GM04504 (cell line): ENCODE measurements at regions not wholly inside any gene's neighbourhood (a gene's known extent, or its start where the extent isn't known, plus 50 kb on each side); places are given as distances from the start of the nearest gene placed in this dataset.
A peak's percentile ranks its signal among the peaks of the same experiment; 100 is the strongest.
"Not testable (repeated sequence)": the region's sequence is repeated elsewhere in the genome, so short reads cannot be mapped to it uniquely, and the experiment has no call there.

Experiments
- DNase-seq: peaks from one replicate; pipeline ENCODE4 v3.0.0-alpha.2; 2012; ENCODE audit warnings: low read depth

- DNase-seq = no peak
Observed at GRCh38 chr10:64023926-64024470, 502.8 kb downstream of the REEP3 start.

GRCh38 chr10:64033711-64034110, 512.5 kb downstream of the REEP3 start:
- DNase-seq = no peak

- no peak for DNase-seq
Observed at GRCh38 chr10:64036321-64036930, 515.2 kb downstream of the REEP3 start.

GRCh38 chr10:64037071-64037661, 516.0 kb downstream of the REEP3 start:
- DNase-seq = no peak

- no peak for DNase-seq
Observed at GRCh38 chr10:64038107-64038506, 516.9 kb downstream of the REEP3 start.

- no peak for DNase-seq
Observed at GRCh38 chr10:64039198-64039597, 518.0 kb downstream of the REEP3 start.

- DNase-seq = no peak
Observed at GRCh38 chr10:64040781-64041180, 519.6 kb downstream of the REEP3 start.

- peak; percentile 24 for DNase-seq
Observed at GRCh38 chr10:64041185-64041988, 520.2 kb downstream of the REEP3 start.

GRCh38 chr10:64041989-64042490, 520.8 kb downstream of the REEP3 start:
- DNase-seq = no peak

GRCh38 chr10:64044098-64044497, 522.9 kb downstream of the REEP3 start:
- no peak for DNase-seq

GRCh38 chr10:64044957-64045632, 523.9 kb downstream of the REEP3 start:
- DNase-seq = not testable (repeated sequence)

- no peak for DNase-seq
Observed at GRCh38 chr10:64054392-64054791, 533.2 kb downstream of the REEP3 start.

- DNase-seq = no peak
Observed at GRCh38 chr10:64059884-64060283, 538.7 kb downstream of the REEP3 start.

GRCh38 chr10:64060389-64060788, 539.2 kb downstream of the REEP3 start:
- DNase-seq = no peak

GRCh38 chr10:64062793-64063192, 541.6 kb downstream of the REEP3 start:
- no peak for DNase-seq

- DNase-seq = no peak
Observed at GRCh38 chr10:64067009-64067606, 545.9 kb downstream of the REEP3 start.

- DNase-seq = no peak
Observed at GRCh38 chr10:64067859-64068258, 546.7 kb downstream of the REEP3 start.

GRCh38 chr10:64070241-64070640, 549.0 kb downstream of the REEP3 start:
- no peak for DNase-seq

- peak; percentile 8 for DNase-seq
Observed at GRCh38 chr10:64071218-64071617, 550.0 kb downstream of the REEP3 start.

GRCh38 chr10:64075604-64076003, 554.4 kb downstream of the REEP3 start:
- no peak for DNase-seq

- no peak for DNase-seq
Observed at GRCh38 chr10:64076322-64076940, 555.2 kb downstream of the REEP3 start.
